Fibroblast of skin of abdomen (primary cell): ENCODE measurements at regions not wholly inside any gene's neighbourhood (a gene's known extent, or its start where the extent isn't known, plus 50 kb on each side); places are given as distances from the start of the nearest gene placed in this dataset.
A peak's percentile ranks its signal among the peaks of the same experiment; 100 is the strongest.

Source experiments
- DNase-seq: peaks from one replicate; pipeline ENCODE4 v3.0.0-alpha.2; 2013

DNA sequence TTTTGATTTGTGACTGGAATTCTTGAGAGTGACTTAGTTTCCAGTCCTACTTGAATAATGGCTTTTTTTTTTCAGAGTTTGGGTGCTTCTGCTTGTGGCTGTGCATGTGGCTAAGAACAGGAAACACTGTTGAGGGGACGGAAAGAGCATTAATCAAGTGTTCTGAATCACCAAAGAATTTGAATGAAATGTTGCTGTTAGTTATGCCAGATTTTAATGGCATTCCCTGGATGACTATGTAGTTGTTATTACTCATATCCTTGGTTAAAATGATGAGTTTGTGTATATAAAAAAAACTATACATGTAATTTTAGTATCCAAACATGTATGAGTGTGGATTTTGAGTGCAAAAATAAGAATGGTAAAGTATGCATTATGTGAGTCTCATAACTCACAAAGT, 347.9 kb downstream of the BCAT1 start:
- DNase-seq, result peak; percentile 91

DNA sequence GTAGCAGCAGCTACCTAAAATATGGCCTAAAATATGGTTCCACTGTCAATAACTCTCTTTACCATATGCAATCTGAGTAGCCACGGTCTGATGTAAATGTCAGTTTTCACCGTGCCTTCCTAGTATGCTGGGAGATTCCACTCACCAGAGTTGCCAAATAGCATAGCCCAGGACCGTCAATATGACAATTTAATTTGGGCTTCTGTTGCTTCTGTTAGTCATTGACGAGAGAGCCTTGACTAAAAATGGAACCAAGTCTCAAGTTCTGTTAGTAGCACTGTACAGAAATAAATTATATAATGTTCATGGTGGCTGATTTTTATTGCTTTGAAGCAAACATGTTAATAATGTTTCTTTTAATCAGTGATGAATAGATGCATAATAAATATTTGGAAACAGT, 348.4 kb downstream of the BCAT1 start:
- DNase-seq, result no peak

DNA sequence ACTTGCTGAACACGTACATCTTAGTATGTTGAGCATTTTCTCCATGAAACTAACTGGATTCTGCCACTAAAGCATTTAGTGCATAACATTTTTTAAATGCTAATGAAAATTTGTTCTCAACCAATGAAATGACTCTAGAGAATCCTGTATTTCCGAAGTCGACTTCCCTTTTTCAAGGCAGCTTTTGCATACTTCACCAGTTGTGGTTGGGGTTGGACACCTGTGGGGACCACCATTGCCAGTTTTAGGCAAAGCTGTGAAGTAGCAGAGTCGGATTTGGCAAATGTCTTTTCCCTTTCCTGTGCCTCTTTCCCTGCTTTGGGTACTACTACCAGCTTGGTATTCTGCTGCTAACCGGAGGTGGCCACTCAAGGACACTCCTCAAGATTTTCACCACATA, 349.2 kb downstream of the BCAT1 start:
- DNase-seq, result no peak

DNA sequence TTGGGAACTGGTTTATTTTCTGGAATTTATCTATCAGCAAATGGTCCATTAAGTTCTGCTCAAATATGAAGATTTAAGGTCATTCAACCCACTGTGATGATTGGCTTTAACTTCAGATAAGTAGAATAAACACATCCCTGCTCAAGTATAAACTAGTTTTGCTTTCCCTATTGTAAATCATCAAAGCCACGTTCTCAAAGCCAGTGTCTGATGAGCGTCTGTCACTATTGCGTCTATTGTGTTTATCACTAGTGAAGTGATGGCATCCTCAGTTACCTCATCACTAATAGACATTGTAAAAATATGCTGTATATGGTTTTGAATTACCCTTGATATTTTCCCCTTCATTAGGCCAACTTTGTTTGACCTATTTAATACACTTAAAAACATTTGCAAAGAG, 351.3 kb downstream of the BCAT1 start:
- no peak for DNase-seq

DNA sequence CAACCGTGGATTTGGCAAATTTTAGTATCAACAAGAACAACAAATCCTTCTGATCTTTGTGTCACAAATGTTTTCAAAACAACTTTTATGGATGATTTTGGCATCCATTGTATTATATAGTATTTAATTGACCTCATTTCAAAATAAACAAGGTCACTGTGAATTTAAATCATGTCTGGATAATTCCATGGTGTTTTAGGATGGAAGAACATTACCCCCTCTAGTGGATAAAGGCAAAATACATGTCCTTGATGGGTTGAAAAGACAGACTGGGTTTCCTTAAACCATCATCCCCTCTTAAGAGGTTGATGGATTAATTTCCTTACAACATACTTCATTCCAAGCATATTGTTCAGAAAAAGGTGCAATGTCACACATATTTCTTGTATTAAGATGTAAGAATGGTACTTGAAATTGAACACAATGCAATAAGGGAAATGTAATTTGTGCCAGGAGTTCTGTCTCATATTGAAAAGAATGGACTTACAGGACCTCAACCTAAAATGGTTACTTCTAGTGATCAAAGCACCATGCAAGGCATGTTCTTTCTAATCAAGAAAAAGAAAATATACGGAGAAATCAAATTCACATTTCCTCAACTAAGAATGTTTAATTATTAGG, 352.0 kb downstream of the BCAT1 start:
- DNase-seq, result peak; percentile 24

DNA sequence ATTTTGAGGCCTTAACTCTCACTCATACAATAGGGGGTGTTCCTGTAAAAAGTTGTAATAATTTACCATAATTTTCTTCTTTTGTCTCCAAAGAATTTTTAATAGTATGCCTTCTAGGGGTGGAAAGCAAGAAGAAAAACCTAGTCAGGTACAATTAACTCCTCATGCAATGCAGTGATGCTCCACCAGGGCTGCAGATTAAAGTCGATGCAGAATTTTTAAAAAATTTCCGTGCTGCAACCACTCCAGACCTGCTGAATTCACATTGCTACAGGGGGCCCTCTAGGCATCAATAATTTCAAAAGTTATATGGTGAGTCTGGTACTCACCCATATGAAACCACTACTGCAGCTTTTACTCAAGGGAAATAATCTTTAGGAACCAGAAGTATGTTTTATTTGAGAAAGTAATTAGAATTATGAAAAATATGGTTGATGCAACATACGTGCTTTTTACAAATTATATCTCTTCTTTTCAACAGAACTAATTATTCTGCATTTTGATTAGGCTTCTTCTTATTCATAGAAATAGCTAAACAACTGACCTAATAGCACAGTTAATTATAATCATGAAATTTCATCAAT, 353.2 kb downstream of the BCAT1 start:
- no peak for DNase-seq

DNA sequence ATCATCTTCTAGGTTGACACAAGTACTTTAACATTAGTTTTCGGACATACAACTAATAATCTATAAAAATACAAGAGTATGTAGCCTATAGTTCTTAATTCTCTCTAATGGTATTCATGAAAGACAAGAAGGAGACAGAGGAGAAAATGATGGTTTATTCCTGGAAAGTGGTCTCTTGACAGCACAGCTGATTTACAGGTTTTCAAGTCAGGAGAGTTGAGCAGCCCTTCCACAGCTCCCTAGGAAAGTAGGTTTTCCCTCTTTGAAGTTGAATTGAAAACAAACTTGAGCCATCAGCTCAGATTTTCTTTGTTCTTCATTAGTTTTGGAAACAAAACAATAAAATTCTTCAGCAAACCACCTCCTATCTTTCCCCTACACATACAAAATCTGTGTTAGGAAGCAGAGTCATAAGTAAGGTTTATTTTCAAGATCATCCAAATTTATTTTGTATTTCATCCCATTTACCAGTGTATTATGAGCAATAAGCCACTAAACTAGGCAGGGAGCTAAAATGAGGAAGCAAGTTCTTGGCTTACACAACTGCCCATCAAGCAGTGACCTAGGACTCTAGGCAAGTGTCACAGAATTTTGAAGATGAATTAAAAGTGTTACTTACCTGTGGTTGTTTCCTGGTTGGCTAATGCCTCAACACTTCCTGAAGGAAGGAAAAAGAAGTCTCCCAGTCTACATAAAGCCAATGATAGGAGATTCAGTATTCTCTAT, 357.0 kb downstream of the BCAT1 start:
- DNase-seq, result no peak

DNA sequence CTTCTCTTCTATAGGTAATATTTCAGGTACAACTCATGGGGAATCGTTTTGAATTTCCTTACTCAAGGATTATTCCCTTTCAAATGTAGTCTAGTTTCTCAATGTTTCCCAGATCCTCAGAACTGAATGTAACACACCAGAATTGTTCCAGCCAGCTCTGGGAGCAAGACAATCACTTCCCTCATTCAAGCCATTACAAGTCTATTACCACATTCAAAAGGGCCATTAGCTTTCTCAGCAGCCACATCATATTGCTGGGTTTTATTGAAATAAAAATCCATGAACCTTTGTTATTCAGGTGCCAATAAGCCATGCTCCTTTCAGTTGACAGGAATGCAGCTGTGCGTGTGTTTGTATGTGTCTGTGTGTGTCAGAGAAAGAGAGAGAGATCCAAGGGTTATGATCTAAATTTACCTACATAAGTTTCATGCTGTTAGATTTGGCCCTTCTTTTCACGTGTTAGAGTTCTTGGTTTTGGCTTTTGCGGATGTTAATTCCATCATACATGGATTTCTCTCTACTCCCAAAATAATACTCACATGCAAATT, 357.7 kb downstream of the BCAT1 start:
- no peak for DNase-seq

DNA sequence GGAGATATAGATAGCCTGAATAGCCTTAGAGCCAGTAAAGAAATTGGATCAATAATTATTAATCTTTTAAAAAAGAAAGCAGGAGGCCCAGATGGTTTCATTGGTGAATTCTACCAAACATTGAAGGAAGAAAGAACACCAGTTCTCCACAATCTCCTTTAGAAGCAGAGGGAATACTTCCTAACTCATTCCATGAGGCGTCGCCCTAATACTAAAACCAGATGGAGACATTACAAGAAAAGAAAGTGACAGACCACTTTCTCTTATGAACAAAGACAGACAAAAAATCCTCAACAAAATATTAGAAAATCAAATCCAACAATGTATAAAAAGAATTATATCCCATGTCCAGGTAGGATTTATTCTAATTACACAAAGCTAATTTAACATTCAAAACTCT, 362.6 kb downstream of the BCAT1 start:
- peak; percentile 2 for DNase-seq

DNA sequence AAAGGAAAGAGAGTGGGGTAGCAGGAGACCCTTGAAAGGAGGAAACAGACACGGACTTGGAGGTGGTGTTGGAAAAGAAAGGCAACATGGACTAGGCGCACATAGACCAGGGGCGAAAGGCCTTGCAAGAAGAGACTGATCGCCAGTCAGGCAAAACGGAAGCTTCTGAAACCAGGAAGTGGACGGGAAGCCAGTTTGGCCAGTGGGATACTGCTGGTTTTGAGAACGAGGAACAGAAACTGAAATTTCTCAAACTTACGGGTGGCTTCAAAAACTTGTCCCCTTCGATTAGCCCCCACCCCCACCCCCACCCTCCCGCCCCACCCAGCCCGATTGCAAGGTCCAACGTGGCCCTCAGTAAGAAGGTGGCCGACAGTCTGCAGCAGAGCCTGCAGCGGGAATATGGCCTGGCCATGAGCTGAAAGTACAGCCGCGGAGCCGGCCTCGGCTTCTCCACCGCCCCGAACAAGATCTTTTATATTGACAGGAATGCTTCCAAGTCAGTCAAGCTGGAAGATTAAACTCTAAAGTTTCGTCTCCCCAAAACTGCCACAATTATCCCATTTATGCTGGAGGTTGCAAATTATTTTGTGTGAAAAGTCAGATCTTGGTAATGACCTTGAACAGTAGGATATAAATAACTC, 364.7 kb downstream of the BCAT1 start:
- DNase-seq, result no peak

DNA sequence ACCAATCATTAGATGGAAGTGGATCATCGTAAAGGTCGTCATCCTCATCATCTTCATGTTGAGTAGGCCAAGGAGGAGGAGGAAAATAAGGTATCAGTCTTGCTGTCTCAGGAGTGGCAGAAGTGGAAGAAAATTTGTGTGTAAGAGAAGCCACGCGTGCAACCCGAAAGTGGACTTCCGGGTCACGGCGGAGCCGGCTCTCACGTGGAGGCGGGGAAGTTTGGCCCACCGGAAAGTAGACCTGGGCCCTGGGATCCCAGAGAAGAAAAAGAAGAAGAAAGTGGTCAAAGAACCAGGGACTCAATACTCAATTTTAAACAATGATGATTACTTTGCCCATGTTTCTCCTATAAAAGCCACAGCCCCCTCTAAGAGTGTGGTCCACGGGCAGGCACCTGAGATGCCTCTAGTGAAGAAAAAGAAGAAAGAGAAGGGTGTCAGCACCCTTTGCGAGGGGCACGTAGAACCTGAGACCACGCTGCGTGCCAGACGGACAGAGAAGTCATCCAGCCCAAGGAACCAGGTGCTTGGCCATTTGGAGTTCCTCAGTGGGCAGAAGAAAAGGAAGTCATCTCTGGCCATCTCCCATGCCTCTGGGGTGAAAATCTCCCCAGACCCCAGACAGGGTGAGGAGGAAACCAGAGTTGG, 365.8 kb downstream of the BCAT1 start:
- DNase-seq, result no peak

DNA sequence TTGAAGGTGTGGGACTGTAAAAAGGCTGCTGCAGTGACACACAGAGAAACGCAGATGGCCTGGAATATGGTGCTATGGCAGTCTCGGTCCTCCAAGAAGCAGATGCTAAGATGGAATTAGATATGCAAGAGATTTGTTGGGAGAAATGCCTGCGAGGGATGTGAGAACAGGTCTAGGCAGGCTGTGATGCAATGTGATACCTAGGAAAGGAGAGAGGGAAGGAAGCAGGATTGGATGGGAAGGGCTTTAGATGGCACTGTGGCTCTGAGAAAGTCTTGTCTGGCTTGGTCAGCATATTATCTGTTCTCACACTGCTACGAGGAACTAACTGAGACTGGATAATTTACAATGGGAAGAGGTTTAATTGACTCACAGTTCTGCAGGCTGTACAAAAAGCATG, 374.4 kb downstream of the BCAT1 start:
- DNase-seq, result no peak

DNA sequence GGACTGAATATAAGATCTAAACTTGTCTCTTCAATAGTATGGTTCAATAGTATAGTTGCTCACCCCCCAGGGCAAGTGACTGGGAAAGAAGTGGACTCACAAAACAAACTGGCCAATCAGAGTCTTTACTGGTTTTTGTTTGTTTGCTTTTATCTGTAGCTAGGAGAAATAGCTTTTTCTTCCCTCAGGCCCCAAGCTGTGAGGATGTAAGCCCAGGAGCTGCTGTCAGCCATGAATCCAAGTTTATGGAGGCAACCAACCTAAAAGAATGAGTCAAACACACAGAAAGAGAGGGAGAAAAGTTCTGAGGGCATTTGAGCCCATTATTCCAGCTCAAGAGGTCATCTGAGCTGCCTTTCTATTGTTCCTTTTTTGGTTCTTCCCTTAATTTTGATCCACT, 375.3 kb downstream of the BCAT1 start:
- no peak for DNase-seq

DNA sequence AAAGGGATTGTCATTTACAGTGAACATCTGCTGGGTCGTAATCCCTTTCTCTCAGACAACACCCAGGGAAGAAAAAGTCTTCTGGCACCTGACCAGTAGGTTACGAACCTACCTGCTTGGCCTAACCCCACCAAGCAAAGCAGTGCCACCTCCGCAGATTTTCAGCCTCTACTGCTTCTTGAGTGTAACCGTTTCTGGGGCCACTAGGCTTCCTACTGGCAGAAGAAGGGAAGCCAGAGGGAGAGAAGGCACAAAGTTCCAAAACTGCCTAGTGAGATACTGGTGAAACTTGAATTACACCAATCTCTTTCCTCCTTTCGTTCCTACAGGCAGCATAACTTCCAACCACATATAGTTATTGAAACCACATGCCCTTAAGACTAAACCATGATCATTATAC, 383.6 kb downstream of the BCAT1 start:
- peak; percentile 20 for DNase-seq

DNA sequence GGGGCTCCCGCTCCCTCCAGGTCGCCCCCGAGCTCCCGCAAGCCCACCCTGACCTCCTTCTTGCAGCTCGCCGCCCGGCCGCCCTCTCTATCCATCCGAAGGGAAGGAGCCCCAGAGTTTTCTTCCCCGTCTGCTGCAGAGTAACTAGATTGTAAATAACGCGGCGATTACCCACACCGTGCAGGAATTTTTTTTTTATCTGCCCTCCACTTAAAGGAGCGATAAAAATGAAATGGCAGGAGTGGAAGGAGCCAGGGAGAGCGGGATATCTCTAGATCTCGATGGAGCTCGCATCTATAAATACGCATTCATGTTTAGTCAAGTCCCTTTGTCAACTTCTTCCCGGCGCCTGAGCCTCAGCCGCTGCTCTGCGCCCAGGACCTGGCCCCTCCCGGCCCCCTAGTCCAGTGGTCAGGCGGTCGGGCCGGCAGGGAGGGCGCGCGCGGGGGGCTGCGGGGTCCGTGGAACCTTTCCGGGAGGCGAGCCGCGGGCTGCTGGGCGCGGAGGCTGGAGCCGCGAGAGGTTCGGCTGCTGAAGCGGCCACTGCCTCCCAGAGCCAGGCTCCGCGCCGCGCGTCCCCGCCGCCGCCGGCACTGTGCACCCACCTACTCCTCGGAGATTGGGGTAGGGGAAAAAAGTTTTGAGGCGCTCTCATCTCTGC, 386.0 kb downstream of the BCAT1 start:
- peak; percentile 10 for DNase-seq

DNA sequence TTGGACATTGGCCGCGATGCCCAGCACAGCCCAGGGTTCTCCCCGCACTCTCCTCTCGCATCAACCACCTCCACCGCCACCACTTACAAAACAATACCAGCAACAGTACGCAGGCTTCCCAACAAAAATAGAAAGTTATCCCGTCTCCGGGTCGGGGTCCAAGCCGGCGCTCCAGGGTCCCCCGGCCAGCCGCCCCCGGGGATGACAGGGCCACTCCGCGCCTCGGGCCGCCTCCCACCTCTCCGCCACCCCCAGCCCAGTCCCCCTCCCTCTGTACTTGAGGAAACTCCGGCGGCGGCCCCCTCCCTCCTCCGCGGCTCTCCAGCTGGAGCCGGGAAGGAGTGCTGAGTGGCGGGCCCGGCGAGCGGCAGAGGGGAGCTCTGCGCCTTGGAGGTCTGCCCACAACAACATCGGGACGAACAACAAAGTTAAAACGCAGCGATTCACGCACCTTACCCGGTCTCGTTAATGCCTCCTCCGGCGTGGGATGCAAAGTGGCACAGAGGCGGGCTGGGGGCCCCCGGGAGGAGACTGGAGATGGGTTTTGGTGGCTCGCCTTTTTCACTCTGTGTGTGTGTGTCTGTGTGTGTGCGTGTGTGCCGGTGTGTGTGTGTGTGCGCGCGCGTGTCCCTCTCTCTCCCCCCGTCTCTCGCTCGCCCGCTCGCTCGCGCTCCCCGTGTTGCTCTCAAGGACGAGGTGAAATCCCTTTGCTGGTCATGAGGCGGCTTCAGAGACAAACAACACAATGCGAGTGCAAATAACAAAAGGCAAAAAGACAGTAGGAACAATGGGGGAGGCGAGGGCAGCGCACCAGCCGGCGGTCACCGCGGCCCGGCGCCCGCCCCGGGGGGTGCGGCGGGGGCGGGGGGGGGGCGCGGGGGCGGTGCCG, 386.8 kb downstream of the BCAT1 start:
- peak; percentile 37 for DNase-seq

DNA sequence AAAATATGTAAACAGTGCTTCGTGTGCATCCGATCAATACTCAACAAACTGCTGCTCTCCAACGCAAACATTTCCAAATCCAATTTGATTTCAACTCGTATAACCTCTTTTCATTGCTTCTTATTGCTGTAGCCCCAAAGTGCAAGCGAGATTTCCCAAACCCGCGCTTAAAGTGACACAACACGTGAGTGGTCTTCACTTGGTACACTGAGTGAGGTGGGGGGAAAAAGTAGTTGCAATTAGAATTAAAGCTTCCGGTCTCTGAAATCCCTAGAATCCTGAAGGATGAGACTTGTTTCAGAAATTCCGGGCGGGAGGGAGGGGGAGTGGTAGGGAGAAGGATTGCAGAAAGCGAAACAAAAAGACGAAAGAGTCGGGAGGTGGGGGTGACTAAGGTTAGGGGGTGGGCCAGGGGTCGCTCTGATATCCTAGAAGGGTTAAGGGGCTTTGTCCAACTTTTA, 387.5 kb downstream of the BCAT1 start:
- DNase-seq, result peak; percentile 14

DNA sequence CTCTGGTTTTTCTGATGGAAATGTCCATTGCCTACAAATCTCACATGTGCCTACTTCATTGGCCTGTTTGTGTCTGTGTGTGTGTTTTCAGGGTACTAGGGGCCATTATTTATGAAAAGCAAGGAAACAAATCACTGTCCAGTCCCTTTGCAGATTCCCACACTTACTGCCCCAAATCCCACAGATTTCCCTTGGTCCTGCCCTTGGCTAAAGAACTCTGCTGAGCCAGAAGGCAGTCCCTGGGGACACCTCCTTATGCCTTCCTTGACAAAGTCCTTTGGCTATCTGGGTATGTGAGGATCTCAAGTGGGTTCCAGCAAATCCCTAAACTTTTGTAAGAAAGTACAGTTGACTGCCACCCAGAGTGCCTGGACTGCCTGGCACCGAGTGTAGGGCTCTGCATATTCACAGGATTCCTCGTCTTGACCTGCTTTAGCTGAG, 388.1 kb downstream of the BCAT1 start:
- no peak for DNase-seq

DNA sequence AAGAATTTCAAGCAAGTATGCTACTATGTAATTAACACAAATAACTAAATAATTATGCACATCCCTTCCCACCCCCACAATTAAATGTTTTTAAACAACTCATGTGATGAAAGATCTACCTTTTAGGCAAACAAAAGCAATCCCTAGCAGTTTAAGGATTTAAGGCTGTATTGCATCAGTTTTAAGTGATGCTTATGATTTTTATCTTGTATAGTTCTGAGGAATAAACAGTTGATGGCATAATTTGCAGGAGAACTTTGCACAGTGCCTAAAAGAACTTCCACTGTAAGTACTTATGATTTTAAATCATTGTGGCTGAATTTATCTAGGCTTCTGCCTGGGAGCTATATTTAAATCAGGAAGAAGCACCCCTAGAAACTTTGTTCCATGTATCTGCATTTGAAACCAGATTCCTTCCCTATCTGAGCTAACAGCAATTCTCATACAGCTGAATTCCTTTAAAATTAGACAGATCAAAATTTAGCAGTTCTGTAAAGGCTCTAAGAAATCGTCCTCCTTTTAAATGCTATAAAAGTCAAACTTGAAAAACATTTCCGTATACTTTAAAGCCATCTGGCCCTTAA, 388.6 kb downstream of the BCAT1 start:
- DNase-seq, result no peak

DNA sequence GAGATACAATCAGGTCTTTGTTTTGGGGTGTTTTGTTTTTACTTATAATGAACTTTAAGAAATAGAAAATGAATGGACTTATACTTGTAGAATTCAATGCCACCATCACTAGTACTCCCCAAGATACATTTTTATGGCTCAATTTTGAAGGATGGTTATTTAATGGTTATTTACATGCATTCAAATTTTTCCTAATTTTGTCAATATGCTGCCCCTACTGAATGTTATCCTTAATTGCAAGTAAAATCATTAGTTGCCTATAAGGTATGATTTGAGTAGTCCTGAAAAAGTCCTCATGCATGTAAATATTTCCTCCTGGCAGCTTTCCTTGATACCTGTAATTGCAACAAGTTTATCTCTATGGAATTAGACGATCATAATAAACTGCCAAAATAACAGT, 391.2 kb downstream of the BCAT1 start:
- DNase-seq, result no peak

DNA sequence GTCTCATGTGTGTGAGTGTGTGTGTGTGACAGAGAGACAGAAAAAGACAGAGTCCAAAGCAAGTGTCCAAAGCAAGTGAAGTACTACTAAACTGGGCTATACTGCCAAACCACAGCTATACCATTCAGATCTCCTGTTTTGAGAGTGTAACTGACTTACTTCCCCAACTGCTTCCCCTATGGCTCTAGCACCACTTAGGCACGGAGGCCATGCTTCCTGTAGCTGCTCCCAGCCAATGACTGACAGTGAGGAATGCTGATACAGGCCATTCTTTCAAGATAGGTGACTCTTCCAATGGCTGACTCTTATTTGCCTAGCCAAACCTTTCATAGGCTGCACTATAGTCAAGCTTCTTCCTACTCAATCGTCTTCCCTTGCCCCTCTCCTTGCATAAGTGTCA, 393.2 kb downstream of the BCAT1 start:
- DNase-seq, result no peak
